ENCODE measurements at regions not wholly inside any gene's neighbourhood (a gene's known extent, or its start where the extent isn't known, plus 50 kb on each side); places are given as distances from the start of the nearest gene placed in this dataset.
"Not testable (repeated sequence)": the region's sequence is repeated elsewhere in the genome, so short reads cannot be mapped to it uniquely, and the experiment has no call there.

- Mint-ChIP-seq H3K4me3 (no peak overlapping the region), H3K4me1 (peaks cover 21% of the 10 kb centered on the region), H3K27me3 (ENCODE audit: insufficient read depth) (no peaks in the 10 kb centered on the region), H3K9me3 (peaks cover 26% of the 10 kb centered on the region), H3K36me3 (ENCODE audit: low read depth) (peaks cover 37% of the 10 kb centered on the region), H3K27ac (no peak overlapping the region)
- no peaks in the 10 kb centered on the region for H3K27me3 ChIP-seq (ENCODE audit: control insufficient read depth, insufficient read depth, low read length, poor library complexity, severe bottlenecking)
- H3K27ac ChIP-seq (ENCODE audit: low read depth, low read length) = no peak overlapping the region
- WGBS, 2 experiments (ENCODE audit: insufficient coverage in 1 of 2, insufficient read length in 1 of 2) = 90 to 94% methylated on average over 5 to 6 of the region's 6 CpGs
- peaks cover 17% of the 10 kb centered on the region for H3K4me1 ChIP-seq (ENCODE audit: control insufficient read depth, insufficient read depth, low read length)
- no peak overlapping the region for H3K4me3 ChIP-seq (ENCODE audit: low read length)
- no peak for TF ChIP-seq CTCF (conservative IDR thresholded peaks at IDR 0.05)
- H3K9ac ChIP-seq (ENCODE audit: extremely low read depth, low read length, poor library complexity, severe bottlenecking) = no peak overlapping the region
- H3K36me3 ChIP-seq (ENCODE audit: control insufficient read depth, insufficient read depth, low read length) = no peaks in the 10 kb centered on the region
- DNase-seq = no peak
- peaks cover 31% of the 10 kb centered on the region for H3K9me3 ChIP-seq (ENCODE audit: control insufficient read depth, low read length)
These were observed 96.3 kb downstream of the APIP start for GRCh38 chr11:34819740-34820482.

- H3K4me1 Mint-ChIP-seq; H3K4me3 ChIP-seq (ENCODE audit: low read length); H3K27ac Mint-ChIP-seq; DNase-seq; H3K27me3 ChIP-seq (ENCODE audit: control insufficient read depth, insufficient read depth, low read length, poor library complexity, severe bottlenecking); H3K4me3 Mint-ChIP-seq; H3K36me3 ChIP-seq (ENCODE audit: control insufficient read depth, insufficient read depth, low read length); H3K27ac ChIP-seq (ENCODE audit: low read depth, low read length); H3K4me1 ChIP-seq (ENCODE audit: control insufficient read depth, insufficient read depth, low read length); H3K27me3 Mint-ChIP-seq (ENCODE audit: insufficient read depth); H3K9ac ChIP-seq (ENCODE audit: extremely low read depth, low read length, poor library complexity, severe bottlenecking): not testable (repeated sequence)
- WGBS, 2 experiments (ENCODE audit: insufficient coverage in 1 of 2, insufficient read length in 1 of 2) = 93 to 100% methylated on average over 1 to 3 of the region's 3 CpGs
- peaks cover 45% of the 10 kb centered on the region for H3K9me3 ChIP-seq (ENCODE audit: control insufficient read depth, low read length)
- Mint-ChIP-seq H3K9me3 (peaks cover 35% of the 10 kb centered on the region), H3K36me3 (ENCODE audit: low read depth) (peaks cover 42% of the 10 kb centered on the region)
These were observed 98.4 kb downstream of the APIP start for GRCh38 chr11:34817812-34818211.

GRCh38 chr11:34816698-34817213 is 99.4 kb downstream of the APIP start:
- H3K36me3 ChIP-seq (ENCODE audit: control insufficient read depth, insufficient read depth, low read length) = no peaks in the 10 kb centered on the region
- H3K4me3 ChIP-seq (ENCODE audit: low read length) = no peak overlapping the region
- Mint-ChIP-seq H3K36me3 (ENCODE audit: low read depth) (peaks cover 53% of the 10 kb centered on the region), H3K27me3 (ENCODE audit: insufficient read depth) (no peaks in the 10 kb centered on the region), H3K27ac (no peak overlapping the region), H3K4me1 (no peaks in the 10 kb centered on the region), H3K4me3 (no peak overlapping the region), H3K9me3 (peaks cover 44% of the 10 kb centered on the region)
- no peak overlapping the region for H3K9ac ChIP-seq (ENCODE audit: extremely low read depth, low read length, poor library complexity, severe bottlenecking)
- WGBS, 2 experiments (ENCODE audit: insufficient coverage in 1 of 2, insufficient read length in 1 of 2) = 91 to 95% methylated on average over 3 to 4 of the region's 4 CpGs
- H3K27ac ChIP-seq (ENCODE audit: low read depth, low read length) = no peak overlapping the region
- H3K9me3 ChIP-seq (ENCODE audit: control insufficient read depth, low read length) = peaks cover 55% of the 10 kb centered on the region
- DNase-seq = no peak
- TF ChIP-seq CTCF (conservative IDR thresholded peaks at IDR 0.05) = no peak
- no peaks in the 10 kb centered on the region for H3K27me3 ChIP-seq (ENCODE audit: control insufficient read depth, insufficient read depth, low read length, poor library complexity, severe bottlenecking)
- H3K4me1 ChIP-seq (ENCODE audit: control insufficient read depth, insufficient read depth, low read length) = no peaks in the 10 kb centered on the region
